ENCODE measurements at regions not wholly inside any gene's neighbourhood (a gene's known extent, or its start where the extent isn't known, plus 50 kb on each side); places are given as distances from the start of the nearest gene placed in this dataset.

- Histone ChIP-seq H3K4me3 (no peak overlapping the region), H3K27ac (no peak overlapping the region), H3K36me3 (ENCODE audit: low read depth, missing control alignments) (no peaks in the 10 kb centered on the region), H3K27me3 (no peaks in the 10 kb centered on the region), H3K4me1 (no peaks in the 10 kb centered on the region), H3K9me3 (no peaks in the 10 kb centered on the region)
- 88 to 90% methylated on average over 2 of the region's 2 CpGs for WGBS, 2 donors
- intact Hi-C loops (cut with DNase I; ENCODE audit: low total_unique reads): no loop called here
- DNase-seq: no peak
- no peak for TF ChIP-seq CTCF (IDR thresholded peaks at IDR 0.05)
- TF ChIP-seq POLR2A (IDR thresholded peaks at IDR 0.05): no peak
These were observed 366.8 kb downstream of the FAM170A start for GRCh38 chr5:119996128-119996527.

- Histone ChIP-seq H3K36me3 (ENCODE audit: low read depth, missing control alignments) (no peaks in the 10 kb centered on the region), H3K9me3 (no peaks in the 10 kb centered on the region), H3K27ac (no peak overlapping the region)
These were observed 378.2 kb downstream of the FAM170A start for GRCh38 chr5:120007598-120007997.

GRCh38 chr5:120012431-120012830 is 383.1 kb downstream of the FAM170A start:
- H3K36me3 ChIP-seq (ENCODE audit: low read depth, missing control alignments): no peaks in the 10 kb centered on the region
- H3K27me3 ChIP-seq: no peaks in the 10 kb centered on the region
- DNase-seq: no peak
- TF ChIP-seq CTCF (IDR thresholded peaks at IDR 0.05) (no peak), POLR2A (IDR thresholded peaks at IDR 0.05) (no peak)
- H3K27ac ChIP-seq: no peak overlapping the region
- intact Hi-C loops (cut with DNase I; ENCODE audit: low total_unique reads): no loop called here
- no peaks in the 10 kb centered on the region for H3K9me3 ChIP-seq
- H3K4me1 ChIP-seq: no peaks in the 10 kb centered on the region
- WGBS, 2 donors: 96 to 97% methylated on average over 1 of the region's 1 CpG
- no peak overlapping the region for H3K4me3 ChIP-seq

More at GRCh38 chr5:120007598-120007997, 378.2 kb downstream of the FAM170A start:
- 47 to 52% methylated on average over 4 of the region's 4 CpGs for WGBS, 2 donors
- TF ChIP-seq POLR2A (IDR thresholded peaks at IDR 0.05): no peak
- no peak for TF ChIP-seq CTCF (IDR thresholded peaks at IDR 0.05)
- Histone ChIP-seq H3K4me1 (no peaks in the 10 kb centered on the region), H3K27me3 (no peaks in the 10 kb centered on the region), H3K4me3 (no peak overlapping the region)
- intact Hi-C loops (cut with DNase I; ENCODE audit: low total_unique reads): no loop called here
- no peak for DNase-seq

GRCh38 chr5:120014535-120014934 is 385.2 kb downstream of the FAM170A start:
- no peak for TF ChIP-seq CTCF (IDR thresholded peaks at IDR 0.05)
- TF ChIP-seq POLR2A (IDR thresholded peaks at IDR 0.05): no peak
- DNase-seq: no peak
- WGBS, 2 donors: 44 to 60% methylated on average over 3 of the region's 3 CpGs
- H3K9me3 ChIP-seq: no peaks in the 10 kb centered on the region
- no peak overlapping the region for H3K4me3 ChIP-seq
- intact Hi-C loops (cut with DNase I; ENCODE audit: low total_unique reads): no loop called here
- no peaks in the 10 kb centered on the region for H3K36me3 ChIP-seq (ENCODE audit: low read depth, missing control alignments)
- H3K4me1 ChIP-seq: no peaks in the 10 kb centered on the region
- H3K27ac ChIP-seq: no peak overlapping the region
- no peaks in the 10 kb centered on the region for H3K27me3 ChIP-seq

- 62 to 66% methylated on average over 2 of the region's 2 CpGs for WGBS, 2 donors
- no peak for DNase-seq
- Histone ChIP-seq H3K4me3 (no peak overlapping the region), H3K4me1 (no peaks in the 10 kb centered on the region), H3K9me3 (no peaks in the 10 kb centered on the region), H3K36me3 (ENCODE audit: low read depth, missing control alignments) (no peaks in the 10 kb centered on the region), H3K27ac (no peak overlapping the region), H3K27me3 (no peaks in the 10 kb centered on the region)
- TF ChIP-seq CTCF (IDR thresholded peaks at IDR 0.05): no peak
- TF ChIP-seq POLR2A (IDR thresholded peaks at IDR 0.05): no peak
- intact Hi-C loops (cut with DNase I; ENCODE audit: low total_unique reads): no loop called here
These were observed 387.5 kb downstream of the FAM170A start for GRCh38 chr5:120016717-120017382.
